GM12874 (cell line): ENCODE measurements at regions not wholly inside any gene's neighbourhood (a gene's known extent, or its start where the extent isn't known, plus 50 kb on each side); places are given as distances from the start of the nearest gene placed in this dataset.
A peak's percentile ranks its signal among the peaks of the same experiment; 100 is the strongest.

ENCODE experiments used
- TF ChIP-seq, protein P1 (sequence below): IDR thresholded peaks from 2 replicates; pipeline ENCODE4 v1.5.1; 2011; ENCODE audit warnings: low read depth, mild to moderate bottlenecking, control low read depth, low read length, moderate library complexity; ENCODE audit not compliant: insufficient read depth

DNA sequence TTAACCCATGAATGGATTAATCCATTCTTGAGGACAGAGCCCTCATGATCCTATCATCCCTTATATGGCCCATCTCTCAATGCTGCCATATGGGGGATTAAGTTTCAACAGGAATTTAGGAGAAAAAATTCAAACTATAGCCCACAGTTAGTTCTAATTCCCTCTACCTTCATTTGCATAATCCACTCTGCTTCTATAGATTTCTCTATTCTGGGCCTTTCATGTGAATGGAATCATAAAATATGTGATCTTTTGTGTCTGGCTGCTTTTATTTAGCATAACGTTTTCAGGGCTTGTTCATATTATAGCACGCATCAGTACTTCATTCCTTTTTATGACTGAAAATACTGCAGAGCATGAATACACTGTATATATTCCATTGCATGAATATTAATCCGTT lies 55.4 kb downstream of the CTSL start:
- TF ChIP-seq, protein P1, sequence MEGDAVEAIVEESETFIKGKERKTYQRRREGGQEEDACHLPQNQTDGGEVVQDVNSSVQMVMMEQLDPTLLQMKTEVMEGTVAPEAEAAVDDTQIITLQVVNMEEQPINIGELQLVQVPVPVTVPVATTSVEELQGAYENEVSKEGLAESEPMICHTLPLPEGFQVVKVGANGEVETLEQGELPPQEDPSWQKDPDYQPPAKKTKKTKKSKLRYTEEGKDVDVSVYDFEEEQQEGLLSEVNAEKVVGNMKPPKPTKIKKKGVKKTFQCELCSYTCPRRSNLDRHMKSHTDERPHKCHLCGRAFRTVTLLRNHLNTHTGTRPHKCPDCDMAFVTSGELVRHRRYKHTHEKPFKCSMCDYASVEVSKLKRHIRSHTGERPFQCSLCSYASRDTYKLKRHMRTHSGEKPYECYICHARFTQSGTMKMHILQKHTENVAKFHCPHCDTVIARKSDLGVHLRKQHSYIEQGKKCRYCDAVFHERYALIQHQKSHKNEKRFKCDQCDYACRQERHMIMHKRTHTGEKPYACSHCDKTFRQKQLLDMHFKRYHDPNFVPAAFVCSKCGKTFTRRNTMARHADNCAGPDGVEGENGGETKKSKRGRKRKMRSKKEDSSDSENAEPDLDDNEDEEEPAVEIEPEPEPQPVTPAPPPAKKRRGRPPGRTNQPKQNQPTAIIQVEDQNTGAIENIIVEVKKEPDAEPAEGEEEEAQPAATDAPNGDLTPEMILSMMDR, result no peak

DNA sequence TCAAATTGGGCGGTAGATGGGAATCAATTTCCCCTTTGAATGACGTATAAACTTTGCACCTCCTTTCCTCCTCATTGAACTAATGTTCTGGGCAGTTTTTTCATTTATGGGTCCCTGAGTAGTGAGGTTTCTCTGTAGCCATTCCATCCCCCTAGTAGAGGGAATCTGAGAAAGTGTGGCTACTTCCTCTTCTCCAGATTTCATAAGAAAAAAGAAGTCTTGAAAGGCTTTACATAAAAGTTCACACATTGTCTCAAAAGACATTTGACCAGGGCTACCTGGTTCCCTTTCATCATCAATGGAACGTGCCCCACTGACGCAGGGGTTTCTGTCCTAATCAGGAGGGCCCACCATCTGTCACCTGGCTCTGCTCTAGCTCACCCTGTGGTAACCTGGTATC lies 57.3 kb downstream of the CTSL start:
- TF ChIP-seq, protein P1, result no peak

- TF ChIP-seq, protein P1, result no peak
These were observed 60.5 kb downstream of the CTSL start for GRCh38 chr9:87786423-87786822.

- TF ChIP-seq, protein P1, result no peak
These were observed 61.0 kb downstream of the CTSL start for GRCh38 chr9:87786876-87787275.

GRCh38 chr9:87787735-87788134 lies 61.8 kb downstream of the CTSL start:
- TF ChIP-seq, protein P1, result no peak

DNA sequence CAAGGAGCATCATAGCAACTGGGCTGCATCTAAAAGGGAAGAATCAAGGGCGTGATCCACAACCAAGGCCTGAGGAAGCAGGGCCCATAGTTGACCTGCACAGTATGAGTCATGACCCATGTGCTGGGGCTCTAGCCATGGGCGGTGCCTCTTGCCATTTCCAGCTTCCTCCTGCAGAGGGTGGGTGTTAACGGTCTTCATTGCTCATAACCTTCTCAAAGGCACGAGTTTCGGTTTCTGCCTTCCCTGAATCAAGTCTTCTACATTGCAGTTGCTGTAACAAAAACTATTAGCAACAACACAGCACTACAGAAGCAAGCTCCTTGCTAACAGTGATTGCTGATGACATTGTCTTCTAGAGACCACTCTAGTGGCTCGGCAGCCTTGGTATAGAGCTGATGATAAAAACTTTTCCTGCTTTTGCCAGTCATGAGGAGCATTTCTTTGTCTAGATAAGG lies 66.9 kb downstream of the CTSL start:
- TF ChIP-seq, protein P1, result 0 out of 2 replicates have a peak, but pooled peaks have one; percentile 19

- TF ChIP-seq, protein P1, result no peak
These were observed 67.4 kb downstream of the CTSL start for GRCh38 chr9:87793292-87793691.
